HCT116 (cell line): ENCODE measurements at regions not wholly inside any gene's neighbourhood (a gene's known extent, or its start where the extent isn't known, plus 50 kb on each side); places are given as distances from the start of the nearest gene placed in this dataset.

ENCODE experiments used
- ATAC-seq: fragments of 200-7000 bp; cut with Tn5 transposase; 2 replicates; pipeline ENCODE4 v1.9.1; 2020; ENCODE audit warnings: mild to moderate bottlenecking, moderate library complexity
- BruUV-seq: library from RNA; stranded (reverse); fragments of 400-500 nt; replicated peaks from 2 replicates; lab custom pipeline; 2021; lab: Mats Ljungman, UMichigan
- CTCF ChIA-PET: fragments of 300-600 bp; sonication (Branson Sonifier 250); formaldehyde crosslinking; loops from one replicate; lab custom pipeline; 2021; ENCODE audit warnings: antibody characterized with exemption; lab: Charles Lee
- POLR2A ChIA-PET: fragments of 300-600, 350-600 bp; sonication (Branson Sonifier 250); formaldehyde crosslinking; loops from one replicate; lab custom pipeline; 2021; ENCODE audit warnings: antibody characterized with exemption; lab: Charles Lee
- RAD21 ChIA-PET, 2 experiments: fragments of 300-600 bp; sonication (Branson Sonifier 250); formaldehyde crosslinking; loops; one replicate each; lab custom pipeline; 2023; ENCODE audit warnings: low total read pairs in 2 of 2; ENCODE audit not compliant: uncharacterized antibody in 2 of 2, unreplicated experiment in 2 of 2, low non-redundant PET in 1 of 2; lab: Charles Lee
- DNase-seq: peaks from one replicate; pipeline ENCODE4 v3.0.0-alpha.2; 2010; ENCODE audit warnings: low read depth, low spot score
- H2AFZ ChIP-seq: fragments of 200-600 bp; shearing (Covaris generic), sonication (generic); 2 replicates; pipeline ENCODE4 v1.6.1; 2017; ENCODE audit warnings: low read depth, mixed run types, mixed read lengths, antibody characterized with exemption, low read length; ENCODE audit not compliant: poor library complexity, severe bottlenecking
- H3K27ac ChIP-seq: 2 replicates; pipeline ENCODE4 v1.5.1; 2012; ENCODE audit warnings: low read depth, low read length
- H3K27me3 ChIP-seq: fragments of 200-600 bp; sonication (generic); 2 replicates; pipeline ENCODE4 v1.6.1; 2016; ENCODE audit warnings: mixed run types, low read length, mixed read lengths; ENCODE audit not compliant: insufficient read depth
- H3K36me3 ChIP-seq, 2 experiments: fragments of 200-500 bp in 1 of 2; fragments of 200-600 bp in 1 of 2; sonication (Bioruptor generic) in 1 of 2; sonication (generic) in 1 of 2; 2 replicates each; pipeline versions ENCODE4 v1.5.1 to v1.6.1; 2014 to 2016; ENCODE audit warnings: low read length in 2 of 2, inconsistent platforms in 1 of 2, mixed read lengths in 1 of 2, mixed run types in 1 of 2; ENCODE audit not compliant: insufficient read depth in 2 of 2, control insufficient read depth in 1 of 2
- H3K4me1 ChIP-seq, 2 experiments: fragments of 200-600 bp in 1 of 2; sonication (generic) in 1 of 2; 2 replicates each; pipeline versions ENCODE4 v1.5.1 to v1.6.1; 2012 to 2017; ENCODE audit warnings: low read length in 2 of 2, inconsistent platforms in 1 of 2, mild to moderate bottlenecking in 1 of 2, mixed read lengths in 1 of 2, mixed run types in 1 of 2, moderate library complexity in 1 of 2; ENCODE audit not compliant: insufficient read depth in 2 of 2, control insufficient read depth in 1 of 2
- H3K4me2 ChIP-seq: fragments of 200-600 bp; sonication (generic); 2 replicates; pipeline ENCODE4 v1.6.1; 2017; ENCODE audit warnings: mixed run types, low read length, mixed read lengths
- H3K4me3 ChIP-seq, 2 experiments: fragments of 200-600 bp in 1 of 2; sonication (generic) in 1 of 2; replicated peaks in 1 of 2; 2 replicates each; pipeline ENCODE4 v1.5.1; 2011 to 2016; ENCODE audit warnings: low read length in 2 of 2, control low read depth in 1 of 2, low read depth in 1 of 2, mild to moderate bottlenecking in 1 of 2, mixed read lengths in 1 of 2, mixed run types in 1 of 2
- H3K79me2 ChIP-seq: fragments of 200-600 bp; sonication (generic); 2 replicates; pipeline ENCODE4 v1.6.1; 2017; ENCODE audit warnings: mild to moderate bottlenecking, mixed run types, low read length, moderate library complexity, mixed read lengths; ENCODE audit not compliant: insufficient read depth
- H3K9ac ChIP-seq: fragments of 200-600 bp; sonication (generic); 2 replicates; pipeline ENCODE4 v1.6.1; 2016; ENCODE audit warnings: low read length, mixed read lengths
- H3K9me2 ChIP-seq: fragments of 200-600 bp; sonication (generic), shearing (Covaris generic); 2 replicates; pipeline ENCODE4 v1.6.1; 2017; ENCODE audit warnings: mixed run types, mild to moderate bottlenecking, moderate library complexity; ENCODE audit not compliant: insufficient read depth
- H3K9me3 ChIP-seq, 2 experiments: fragments of 200-500 bp in 1 of 2; fragments of 200-600 bp in 1 of 2; sonication (Bioruptor generic) in 1 of 2; sonication (generic) in 1 of 2; 2 replicates each; pipeline ENCODE4 v1.6.1; 2014 to 2017; ENCODE audit warnings: low read length in 2 of 2, mixed read lengths in 2 of 2, inconsistent platforms in 1 of 2, low read depth in 1 of 2, mild to moderate bottlenecking in 1 of 2, mixed run types in 1 of 2, moderate library complexity in 1 of 2; ENCODE audit not compliant: control insufficient read depth in 1 of 2, insufficient read depth in 1 of 2
- H4K20me1 ChIP-seq: fragments of 200-600 bp; sonication (generic), shearing (Covaris generic); 2 replicates; pipeline ENCODE4 v1.6.1; 2017; ENCODE audit warnings: mixed run types, mild to moderate bottlenecking, moderate library complexity; ENCODE audit not compliant: insufficient read depth
- ATF3 ChIP-seq: IDR thresholded peaks from 2 replicates; pipeline ENCODE4 v1.6.1; 2012
- CBX3 ChIP-seq: IDR thresholded peaks from 2 replicates; pipeline ENCODE4 v1.6.1; 2012; ENCODE audit warnings: low read depth
- EGR1 ChIP-seq: IDR thresholded peaks from 2 replicates; pipeline ENCODE4 v1.6.1; 2012; ENCODE audit warnings: low read depth
- EZH2 ChIP-seq: fragments of 200-600 bp; sonication (generic); IDR thresholded peaks from 2 replicates; pipeline ENCODE4 v1.6.1; 2017; ENCODE audit warnings: antibody characterized with exemption, mixed run types
- EZH2phosphoT487 ChIP-seq: fragments of 200-600 bp; IDR thresholded peaks from 2 replicates; pipeline ENCODE4 v1.6.1; 2018; ENCODE audit warnings: antibody characterized with exemption, borderline replicate concordance
- FOSL1 ChIP-seq: IDR thresholded peaks from 2 replicates; pipeline ENCODE4 v1.6.1; 2012; ENCODE audit warnings: low read depth
- POLR2A ChIP-seq: IDR thresholded peaks from 2 replicates; pipeline ENCODE4 v1.7.0; 2011; ENCODE audit warnings: borderline replicate concordance; ENCODE audit not compliant: insufficient read depth, insufficient read length; ENCODE audit errors: extremely low read depth
- SIN3A ChIP-seq: IDR thresholded peaks from 2 replicates; pipeline ENCODE4 v1.6.1; 2012; ENCODE audit warnings: low read depth
- TCF7L2 ChIP-seq: IDR thresholded peaks from 2 replicates; pipeline ENCODE4 v1.7.0; 2011; ENCODE audit warnings: borderline replicate concordance, inconsistent platforms; ENCODE audit not compliant: insufficient read depth, insufficient read length; ENCODE audit errors: extremely low read depth
- YY1 ChIP-seq: IDR thresholded peaks from 2 replicates; pipeline ENCODE4 v1.6.1; 2011; ENCODE audit warnings: low read length, low read depth, moderate library complexity, mild to moderate bottlenecking; ENCODE audit not compliant: insufficient replicate concordance; ENCODE audit errors: extremely low read depth
- intact Hi-C: fragments of 100-400 bp; cut with micrococcal nuclease; formaldehyde crosslinking; loops from 2 replicates; pipeline ENCODE4 v1.10.0; 2022

- H3K4me1 ChIP-seq = no peaks in the 10 kb centered on the region; a peak in 1 of 4 replicates
- H3K9ac ChIP-seq = no peak overlapping the region
- no peak overlapping the region for H3K4me2 ChIP-seq
- H3K9me2 ChIP-seq = no peaks in the 10 kb centered on the region
- no peak overlapping the region for H3K27ac ChIP-seq
- no peak for ATAC-seq
- no peaks in the 10 kb centered on the region for H3K36me3 ChIP-seq
- ChIA-PET RAD21 (no interaction called here), CTCF (no interaction called here), POLR2A (no interaction called here)
- intact Hi-C loops = no loop called here
- no peaks in the 10 kb centered on the region for H3K9me3 ChIP-seq
- BruUV-seq = no TSS peak
- no peak overlapping the region for H3K4me3 ChIP-seq
- H3K79me2 ChIP-seq = no peaks in the 10 kb centered on the region
- no peaks in the 10 kb centered on the region for H3K27me3 ChIP-seq
- DNase-seq = no peak
- no peak overlapping the region for H2AFZ ChIP-seq
- TF ChIP-seq YY1 (no peak), EGR1 (no peak), SIN3A (no peak), ATF3 (no peak), EZH2 (no peak), CBX3 (no peak), FOSL1 (no peak), EZH2phosphoT487 (no peak), POLR2A (no peak), TCF7L2 (no peak)
- no peaks in the 10 kb centered on the region for H4K20me1 ChIP-seq
These were observed 52.1 kb upstream of the DSP start for GRCh38 chr6:7489376-7489775.
